K562 (cell line): ENCODE measurements at regions not wholly inside any gene's neighbourhood (a gene's known extent, or its start where the extent isn't known, plus 50 kb on each side); places are given as distances from the start of the nearest gene placed in this dataset.

ENCODE experiments used
- ATAC-seq: fragments of 200-7000 bp; cut with Tn5 transposase; 3 replicates; pipeline ENCODE4 v1.9.1; 2020; ENCODE audit warnings: moderate library complexity
- BruUV-seq: library from RNA; stranded (reverse); fragments of 400-500 nt; replicated peaks from 2 replicates; lab custom pipeline; 2021; lab: Mats Ljungman, UMichigan
- CTCF ChIA-PET: fragments of 300-600 bp; formaldehyde crosslinking; extraction: SDS; loops from one replicate; lab custom pipeline; 2021; ENCODE audit warnings: low intra/inter-chr PET ratio; lab: Yijun Ruan, JAX
- POLR2A ChIA-PET: fragments of 300-600, 350-650 bp; sonication (Branson Sonifier 250); formaldehyde crosslinking; extraction: SDS; loops from one replicate; lab custom pipeline; 2021; ENCODE audit warnings: antibody characterized with exemption, inconsistent platforms; lab: Yijun Ruan, JAX
- DNase-seq, 4 experiments: peaks; one replicate each; pipeline versions ENCODE4 v3.0.0 to v3.0.0-alpha.2; 2011 to 2018; ENCODE audit warnings: low spot score in 3 of 4, mixed read lengths in 3 of 4; ENCODE audit errors: extremely low read depth in 1 of 4
- FAIRE-seq: peaks from 2 replicates; lab custom pipeline; 2011; peaks lifted over from hg19 to GRCh38; lab: Jason Lieb, UNC
- H2AFZ ChIP-seq: 2 replicates; pipeline ENCODE4 v1.6.0; 2011; ENCODE audit warnings: low read depth, low read length, control low read depth, inconsistent platforms
- H3K27ac ChIP-seq: fragments of 200-600 bp; 3 replicates; pipeline ENCODE4 v1.8.0; 2011; ENCODE audit warnings: low read depth, mild to moderate bottlenecking, control low read depth, inconsistent platforms, low read length, moderate library complexity, mixed read lengths; ENCODE audit errors: extremely low read depth
- H3K27me3 ChIP-seq, 2 experiments: fragments of 300-600 bp in 1 of 2; 2 replicates in 1 of 2; 3 replicates in 1 of 2; pipeline versions ENCODE4 v1.6.0 to v1.8.0; 2011; ENCODE audit warnings: inconsistent platforms in 2 of 2, low read length in 2 of 2, mild to moderate bottlenecking in 1 of 2, mixed read lengths in 1 of 2, moderate library complexity in 1 of 2; ENCODE audit not compliant: control insufficient read depth in 2 of 2, insufficient read depth in 2 of 2
- H3K36me3 ChIP-seq: fragments of 300-600 bp; 3 replicates; pipeline ENCODE4 v1.8.0; 2011; ENCODE audit warnings: mild to moderate bottlenecking, low read length, inconsistent platforms; ENCODE audit not compliant: control insufficient read depth, insufficient read depth
- H3K4me1 ChIP-seq, 2 experiments: fragments of 200-600 bp in 1 of 2; replicated peaks in 1 of 2; 2 replicates in 1 of 2; 3 replicates in 1 of 2; pipeline versions ENCODE4 v1.5.1 to v1.8.0; 2011; ENCODE audit warnings: inconsistent platforms in 2 of 2, low read length in 2 of 2, mild to moderate bottlenecking in 1 of 2, mixed read lengths in 1 of 2, moderate library complexity in 1 of 2; ENCODE audit not compliant: control insufficient read depth in 2 of 2, insufficient read depth in 2 of 2
- H3K4me2 ChIP-seq: 2 replicates; pipeline ENCODE4 v1.6.1; 2011; ENCODE audit warnings: low read length, control low read depth, inconsistent platforms, mixed read lengths; ENCODE audit not compliant: insufficient read depth
- H3K4me3 ChIP-seq: fragments of 200-600 bp; sonication (generic), shearing (Covaris generic); 2 replicates; pipeline ENCODE4 v1.5.1; 2016; ENCODE audit warnings: control low read depth, inconsistent platforms
- H3K79me2 ChIP-seq: fragments of 200-600 bp; 3 replicates; pipeline ENCODE4 v1.8.0; 2011; ENCODE audit warnings: low read length, inconsistent platforms; ENCODE audit not compliant: control insufficient read depth, insufficient read depth
- H3K9ac ChIP-seq, 2 experiments: 2 replicates each; pipeline versions ENCODE4 v1.6.0 to v1.6.1; 2011; ENCODE audit warnings: low read depth in 2 of 2, low read length in 2 of 2, control low read depth in 1 of 2, inconsistent platforms in 1 of 2, mild to moderate bottlenecking in 1 of 2, mixed read lengths in 1 of 2; ENCODE audit not compliant: insufficient read depth in 1 of 2
- H3K9me1 ChIP-seq: one replicate; pipeline ENCODE4 v1.6.0; 2011; ENCODE audit warnings: inconsistent platforms, mild to moderate bottlenecking, low read length, moderate library complexity; ENCODE audit not compliant: control insufficient read depth, insufficient read depth
- H3K9me3 ChIP-seq: replicated peaks from 2 replicates; pipeline ENCODE4 v1.5.1; 2011; ENCODE audit warnings: low read depth, low read length, inconsistent platforms; ENCODE audit not compliant: control insufficient read depth, insufficient read depth
- H4K20me1 ChIP-seq: replicated peaks from 2 replicates; pipeline ENCODE4 v1.6.1; 2011; ENCODE audit warnings: low read length, inconsistent platforms, mixed read lengths; ENCODE audit not compliant: control insufficient read depth, insufficient read depth
- C11orf30 ChIP-seq: fragments of 450-650 bp; IDR thresholded peaks from 2 replicates; pipeline ENCODE4 v1.6.1; 2016; ENCODE audit warnings: low read depth, mild to moderate bottlenecking
- ILF3 ChIP-seq: fragments of 450-650 bp; IDR thresholded peaks from 2 replicates; pipeline ENCODE4 v1.6.1; 2018; ENCODE audit warnings: antibody characterized with exemption, mild to moderate bottlenecking, moderate library complexity, borderline replicate concordance
- KDM5B ChIP-seq: fragments of 200-600 bp; sonication (generic); IDR thresholded peaks from 2 replicates; pipeline ENCODE4 v1.6.1; 2012; ENCODE audit warnings: low read depth, mild to moderate bottlenecking, moderate library complexity, low read length, control low read depth, inconsistent platforms; ENCODE audit not compliant: insufficient replicate concordance
- KLF6 ChIP-seq: fragments of 250-450 bp; sonication (Bioruptor Pico); IDR thresholded peaks from 2 replicates; pipeline ENCODE4 v1.4.0; 2020; ENCODE audit warnings: mild to moderate bottlenecking, moderate library complexity, borderline replicate concordance
- MAFF ChIP-seq: IDR thresholded peaks from 2 replicates; pipeline ENCODE4 v1.6.1; 2012; ENCODE audit warnings: low read length, improper control_type of control experiment
- MAFG ChIP-seq: fragments of 450-650 bp; conservative IDR thresholded peaks from 2 replicates; pipeline ENCODE4 v1.6.1; 2016; ENCODE audit warnings: missing genetic modification characterization, missing compliant biosample characterization
- SIRT6 ChIP-seq: IDR thresholded peaks from one replicate; pipeline ENCODE4 v1.6.1; 2012; ENCODE audit warnings: low read depth, mild to moderate bottlenecking, control low read depth, inconsistent platforms, low read length, moderate library complexity
- SRSF1 ChIP-seq: fragments of 200-400 bp; formaldehyde crosslinking; IDR thresholded peaks from 2 replicates; pipeline ENCODE4 v1.6.1; 2017; ENCODE audit warnings: mild to moderate bottlenecking, low read depth, low read length, moderate library complexity
- TBL1XR1 ChIP-seq, 2 experiments: IDR thresholded peaks; 2 replicates each; pipeline ENCODE4 v1.6.1; 2012; ENCODE audit warnings: improper control_type of control experiment in 2 of 2, low read length in 2 of 2, mild to moderate bottlenecking in 1 of 2
- ZNF134 ChIP-seq: fragments of 250-450 bp; sonication (Bioruptor Pico); conservative IDR thresholded peaks from 2 replicates; pipeline ENCODE4 v1.4.0; 2020
- ZNF316 ChIP-seq: fragments of 450-650 bp; IDR thresholded peaks from 2 replicates; pipeline ENCODE4 v1.6.1; 2016
- ZNF592 ChIP-seq: fragments of 450-650 bp; IDR thresholded peaks from 2 replicates; pipeline ENCODE4 v1.6.1; 2017; ENCODE audit warnings: antibody characterized with exemption, mild to moderate bottlenecking
- ZNF766 ChIP-seq: fragments of 200-800 bp; sonication (Bioruptor generic); conservative IDR thresholded peaks from 2 replicates; pipeline ENCODE4 v1.6.1; 2016; ENCODE audit warnings: missing genetic modification characterization, missing compliant biosample characterization
- WGBS: fragments of 100-300 bp; shearing (Covaris generic); methylation state at CpG from one replicate; pipeline ENCODE4 v1.1.6; 2016; ENCODE audit warnings: low coverage, mixed read lengths; ENCODE audit not compliant: insufficient coverage; ENCODE audit errors: missing lambda C conversion rate; 5-methylcytosine and 5-hydroxymethylcytosine counted together
- in situ Hi-C: fragments of 300-500 bp; cut with MboI; formaldehyde crosslinking; loops from 4 replicates; pipeline ENCODE4 v1.15.0; 2018; ENCODE audit warnings: inconsistent platforms, mixed read lengths
- intact Hi-C: fragments of 100-400 bp; cut with micrococcal nuclease; formaldehyde crosslinking; loops from 2 replicates; pipeline ENCODE4 v1.14.2; 2022

GRCh38 chr21:35850542-35851103 lies 209.7 kb downstream of the SETD4 start:
- no peaks in the 10 kb centered on the region for H3K36me3 ChIP-seq
- no peaks in the 10 kb centered on the region for H3K79me2 ChIP-seq
- DNase-seq = no peak
- WGBS = under 1% methylated on average over 9 of the region's 9 CpGs
- H2AFZ ChIP-seq = no peak overlapping the region
- no peaks in the 10 kb centered on the region for H3K9me1 ChIP-seq
- no peak for ATAC-seq
- TF ChIP-seq ZNF316 (peak; percentile 63), TBL1XR1 (IDR thresholded peaks at IDR 0.05; ENCODE audit: low read length in 2 of 2) (no peak), MAFG (tag) (peak; percentile 47), C11orf30 (peak; percentile 51)
- no peaks in the 10 kb centered on the region for H4K20me1 ChIP-seq
- H3K9me3 ChIP-seq = no peaks in the 10 kb centered on the region
- CTCF ChIA-PET = interaction anchor here (0.7 kb wide), 1 partner anchor 1076 kb away, joined by 3 read pairs; no protein-coding TSS in a partner anchor
- H3K4me2 ChIP-seq = no peak overlapping the region
- BruUV-seq = no TSS peak
- H3K27me3 ChIP-seq = peaks cover 26 to 40% of the 10 kb centered on the region in 2 experiments; a peak in 4 of 5 replicates
- POLR2A ChIA-PET = interaction anchor here (0.5 to 0.8 kb wide), 3 partner anchors 995 to 1059 kb away, joined by 3 to 4 read pairs (median 3); no protein-coding TSS in a partner anchor
- no peak overlapping the region for H3K4me3 ChIP-seq
- intact Hi-C loops (no loop called here), in situ Hi-C loops (no loop called here)
- no peaks in the 10 kb centered on the region for H3K4me1 ChIP-seq
- no peak overlapping the region for H3K27ac ChIP-seq
- H3K9ac ChIP-seq = no peak overlapping the region
- no peak for FAIRE-seq

GRCh38 chr21:35850029-35850428 lies 210.3 kb downstream of the SETD4 start:
- no peaks in the 10 kb centered on the region for H3K9me3 ChIP-seq
- H3K4me2 ChIP-seq = no peak overlapping the region
- H3K4me1 ChIP-seq = no peaks in the 10 kb centered on the region
- DNase-seq = no peak
- WGBS = 0% methylated on average over 5 of the region's 5 CpGs
- H4K20me1 ChIP-seq = no peaks in the 10 kb centered on the region
- intact Hi-C loops = no loop called here
- H3K36me3 ChIP-seq = no peaks in the 10 kb centered on the region
- CTCF ChIA-PET = interaction anchor here (0.7 kb wide), 1 partner anchor 175 kb away, joined by 3 read pairs; no protein-coding TSS in a partner anchor
- no peak overlapping the region for H3K9ac ChIP-seq
- no peaks in the 10 kb centered on the region for H3K9me1 ChIP-seq
- BruUV-seq = no TSS peak
- FAIRE-seq = no peak
- POLR2A ChIA-PET = interaction anchor here (0.5 to 0.8 kb wide), 4 partner anchors 640 to 1058 kb away, joined by 3 to 4 read pairs (median 3); no protein-coding TSS in a partner anchor
- no peak overlapping the region for H2AFZ ChIP-seq
- peaks cover 28 to 44% of the 10 kb centered on the region in 2 experiments for H3K27me3 ChIP-seq
- no peak overlapping the region for H3K4me3 ChIP-seq
- H3K27ac ChIP-seq = no peak overlapping the region
- no peak for ATAC-seq
- in situ Hi-C loops = no loop called here
- H3K79me2 ChIP-seq = no peaks in the 10 kb centered on the region
- TF ChIP-seq KLF6 (no peak), KDM5B (no peak), ZNF592 (no peak), ILF3 (no peak), SRSF1 (no peak), ZNF766 (CRISPR knock-in tag) (no peak), ZNF134 (CRISPR knock-in tag) (no peak), SIRT6 (no peak), MAFF (no peak)
